ENCODE measurements at regions not wholly inside any gene's neighbourhood (a gene's known extent, or its start where the extent isn't known, plus 50 kb on each side); places are given as distances from the start of the nearest gene placed in this dataset.
"Not testable (repeated sequence)": the region's sequence is repeated elsewhere in the genome, so short reads cannot be mapped to it uniquely, and the experiment has no call there.

DNA sequence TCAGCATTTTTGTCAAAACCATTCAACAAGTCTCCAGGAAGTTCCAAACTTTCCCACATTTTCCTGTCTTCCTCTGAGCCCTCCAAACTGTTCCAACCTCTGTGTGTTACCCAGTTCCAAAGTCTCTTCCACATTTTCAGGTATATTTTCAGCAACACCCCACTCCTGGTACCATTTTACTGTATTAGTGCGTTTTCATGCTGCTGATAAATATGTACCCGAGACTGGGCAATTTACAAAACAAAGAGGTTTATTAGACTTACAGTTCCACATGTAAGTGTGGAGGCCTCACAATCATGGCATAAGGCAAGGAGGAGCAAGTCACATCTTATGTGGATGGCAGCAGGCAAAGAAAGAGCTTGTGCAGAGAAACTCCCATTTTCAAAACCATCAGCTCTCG lies 315.9 kb upstream of the ESRRG start:
- not testable (repeated sequence) for DNase-seq (ENCODE audit: low spot score)

GRCh38 chr1:217036757-217037156 lies 313.5 kb upstream of the ESRRG start:
- no peak for DNase-seq (ENCODE audit: low spot score)

- DNase-seq (ENCODE audit: low spot score): no peak
Measured at GRCh38 chr1:217032715-217033367, 309.6 kb upstream of the ESRRG start.

- DNase-seq (ENCODE audit: low spot score): no peak
Measured at GRCh38 chr1:217029281-217030157, 306.3 kb upstream of the ESRRG start.

DNA sequence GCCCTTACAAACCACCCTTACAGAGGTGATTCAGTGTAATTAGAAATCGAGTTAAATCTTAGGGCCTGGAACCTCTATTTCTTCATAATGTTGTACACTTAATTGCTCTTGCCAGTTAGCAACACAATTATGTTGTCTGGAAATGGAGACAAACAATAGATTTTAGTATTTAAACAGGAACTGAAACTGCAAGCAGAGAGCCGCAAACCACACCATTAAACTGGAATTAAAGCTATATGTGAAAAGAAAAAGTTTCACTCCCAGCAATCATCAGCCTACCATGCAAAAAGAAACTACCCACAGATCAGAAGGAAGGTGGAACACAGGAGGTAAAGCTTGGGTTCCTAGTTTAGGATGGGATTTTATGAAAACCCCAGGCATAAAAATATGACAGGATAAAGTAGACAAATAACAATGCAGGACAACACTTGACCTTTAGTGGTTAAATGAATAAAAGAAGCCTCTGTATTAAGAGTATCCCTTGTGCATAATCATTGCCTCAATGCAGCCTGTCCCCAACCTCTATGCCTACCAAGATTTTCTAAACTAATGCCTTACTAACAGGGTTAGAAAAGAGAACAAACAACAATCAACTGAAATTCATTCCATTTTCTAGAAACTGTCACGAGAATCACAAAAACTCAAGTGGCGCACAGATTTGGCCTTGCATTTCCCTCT lies 304.3 kb upstream of the ESRRG start:
- no peak for DNase-seq (ENCODE audit: low spot score)

GRCh38 chr1:217026531-217026930 lies 303.3 kb upstream of the ESRRG start:
- no peak for DNase-seq (ENCODE audit: low spot score)

- DNase-seq (ENCODE audit: low spot score): no peak
Measured at GRCh38 chr1:217025381-217025780, 302.2 kb upstream of the ESRRG start.

DNA sequence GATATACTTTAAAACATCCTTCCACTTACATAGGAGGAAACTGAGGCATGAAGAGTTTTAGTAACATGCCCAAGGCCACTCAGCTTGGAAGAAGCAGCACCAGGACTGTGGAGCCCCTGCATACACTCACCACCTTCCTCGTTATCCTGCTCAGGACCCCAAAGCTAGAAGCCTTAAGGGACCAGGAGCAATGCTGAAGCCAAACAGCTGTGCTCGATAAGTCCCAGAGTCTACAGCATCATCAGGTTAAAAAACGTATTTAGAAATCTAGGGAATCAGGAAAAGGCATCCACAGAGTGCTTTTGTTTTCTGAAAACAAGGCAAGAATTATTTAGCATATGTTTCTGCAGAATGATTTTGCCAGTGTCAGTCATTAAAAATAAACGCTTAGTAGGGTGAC lies 301.7 kb upstream of the ESRRG start:
- DNase-seq (ENCODE audit: low spot score): no peak

GRCh38 chr1:217021956-217022355 lies 298.7 kb upstream of the ESRRG start:
- no peak for DNase-seq (ENCODE audit: low spot score)

DNA sequence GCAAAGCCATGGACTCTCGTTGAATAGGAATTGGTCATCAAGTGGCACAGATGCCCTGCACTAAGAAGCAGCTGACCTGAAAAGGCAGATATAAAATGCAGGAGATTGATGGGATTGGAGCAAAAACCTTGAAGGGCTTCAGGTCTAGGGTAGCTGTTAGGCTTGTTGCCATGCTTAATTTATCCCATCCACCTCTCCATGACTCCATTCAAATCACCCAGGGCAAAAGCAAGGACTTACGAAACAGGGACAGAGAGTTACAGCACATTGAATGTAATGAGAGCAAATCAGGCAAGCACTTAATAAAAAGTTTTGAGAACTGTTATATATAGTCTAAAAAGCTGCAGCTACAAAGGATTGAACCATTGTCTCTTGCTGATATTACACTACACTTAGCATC lies 298.2 kb upstream of the ESRRG start:
- DNase-seq (ENCODE audit: low spot score): no peak

DNA sequence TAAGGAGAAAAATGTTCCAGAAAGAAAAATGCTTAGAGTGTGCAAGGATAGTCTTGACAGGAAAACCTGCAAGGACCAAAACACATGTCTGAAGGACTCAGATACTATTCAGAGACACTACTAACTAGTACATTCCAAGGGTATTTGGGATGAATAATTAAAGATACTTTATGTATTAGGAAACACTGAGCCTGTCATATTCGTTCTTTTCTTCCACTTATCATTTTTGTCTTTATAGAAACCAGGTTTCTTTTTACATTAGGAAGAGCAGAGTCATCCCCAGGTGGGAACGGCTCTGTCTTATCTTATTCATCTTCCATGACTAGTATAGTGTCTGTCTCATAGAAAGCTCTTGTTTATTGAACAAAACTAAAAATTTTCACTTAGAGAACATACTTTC lies 296.2 kb upstream of the ESRRG start:
- DNase-seq (ENCODE audit: low spot score): no peak

- DNase-seq (ENCODE audit: low spot score): no peak
Measured at GRCh38 chr1:217018648-217019047, 295.4 kb upstream of the ESRRG start.

DNA sequence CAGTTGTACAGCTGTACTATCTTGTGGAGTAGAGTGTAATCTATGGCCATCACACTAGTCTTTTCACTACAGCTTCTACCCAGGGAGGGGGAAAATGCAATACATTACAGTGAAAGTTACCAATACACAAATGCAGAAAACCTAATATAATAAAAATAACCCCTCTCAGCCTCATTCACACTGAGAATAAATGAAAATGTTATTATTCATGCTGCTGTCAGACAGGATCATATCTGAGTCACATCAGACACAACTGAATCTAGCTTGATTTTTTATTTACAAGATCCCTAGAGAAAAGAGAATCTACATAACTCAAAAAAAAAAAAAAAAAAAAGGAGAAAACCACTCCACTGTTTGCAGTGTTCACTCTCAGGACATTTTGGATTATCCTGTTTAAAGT lies 293.9 kb upstream of the ESRRG start:
- DNase-seq (ENCODE audit: low spot score): no peak

DNA sequence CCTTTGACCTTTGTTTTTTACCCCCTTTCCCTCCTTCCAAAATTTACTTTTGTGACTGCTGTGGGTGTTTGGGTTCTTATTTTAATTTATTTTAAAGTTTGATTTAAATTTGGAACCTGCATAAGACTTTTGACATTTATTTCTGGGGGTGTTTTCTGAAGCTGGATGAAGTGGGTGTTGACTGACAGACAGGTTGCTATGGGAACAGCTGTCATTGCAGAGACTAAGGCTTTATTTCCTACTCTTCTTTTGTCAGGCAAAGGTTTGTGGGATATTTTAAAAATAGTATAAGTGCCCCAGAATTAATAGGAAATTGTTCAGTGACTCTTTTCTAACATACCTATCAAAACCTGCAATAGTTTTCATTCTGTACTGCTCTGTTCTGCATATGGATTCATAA lies 290.8 kb upstream of the ESRRG start:
- DNase-seq (ENCODE audit: low spot score): no peak

DNA sequence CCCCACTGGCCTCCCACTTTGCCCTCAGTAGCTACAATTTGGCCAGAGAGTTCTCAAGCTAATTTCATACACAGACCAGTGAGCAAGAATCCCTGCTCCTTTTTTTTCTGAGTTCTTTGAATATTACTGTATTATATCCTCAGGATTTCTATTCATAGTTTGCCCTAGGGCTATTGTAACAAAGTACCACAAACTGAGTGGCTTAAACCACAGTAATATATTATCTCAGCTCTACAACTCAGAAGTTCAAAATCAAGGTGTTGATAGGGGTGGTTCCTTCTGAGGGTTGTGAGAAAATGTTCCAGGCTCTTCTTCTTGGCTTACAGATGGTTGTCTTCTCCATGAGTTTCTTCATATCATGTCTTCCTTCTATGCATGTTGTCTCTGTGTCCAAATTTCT lies 289.4 kb upstream of the ESRRG start:
- no peak for DNase-seq (ENCODE audit: low spot score)

GRCh38 chr1:217011097-217011496 lies 287.9 kb upstream of the ESRRG start:
- no peak for DNase-seq (ENCODE audit: low spot score)

DNA sequence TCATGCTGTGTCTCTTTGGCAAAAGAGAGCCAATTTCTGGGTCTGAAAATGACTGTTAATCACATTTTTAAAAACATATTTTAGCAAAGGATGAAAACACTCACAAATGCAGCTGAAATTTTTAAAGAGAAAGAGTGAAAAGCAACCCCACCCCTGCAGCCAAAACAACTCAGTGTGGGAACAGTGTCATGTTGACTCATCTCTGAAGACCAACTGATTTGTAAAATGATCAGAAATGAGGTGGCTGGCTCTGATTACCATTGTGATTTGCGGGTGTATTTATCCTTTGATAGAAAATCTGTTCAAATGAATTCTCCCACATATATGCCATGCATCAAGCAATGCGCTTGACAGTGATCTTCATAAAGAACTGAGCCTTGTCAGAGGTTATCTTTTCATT lies 287.0 kb upstream of the ESRRG start:
- DNase-seq (ENCODE audit: low spot score): no peak

DNA sequence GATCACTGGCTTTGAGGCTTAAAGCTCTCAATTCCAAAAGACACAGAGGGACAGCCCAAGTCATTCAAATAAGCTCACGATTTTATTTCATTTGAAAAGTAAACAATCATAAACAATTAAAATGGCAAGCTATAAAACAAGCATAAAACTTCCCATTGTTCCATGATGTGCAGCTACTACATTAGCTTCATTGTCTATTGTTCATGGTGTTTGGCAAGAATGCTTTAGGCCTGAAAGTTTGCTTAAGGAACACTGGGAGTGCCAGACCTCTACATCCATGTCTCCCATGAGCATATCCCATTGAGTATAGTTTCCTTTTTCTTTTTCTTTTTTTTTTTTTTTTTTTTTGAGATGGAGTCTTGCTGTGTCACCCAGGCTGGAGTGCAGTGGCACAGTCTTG lies 286.1 kb upstream of the ESRRG start:
- peak; percentile 87 for DNase-seq (ENCODE audit: low spot score)

GRCh38 chr1:217004776-217005436 lies 281.7 kb upstream of the ESRRG start:
- no peak for DNase-seq (ENCODE audit: low spot score)

- no peak for DNase-seq (ENCODE audit: low spot score)
Measured at GRCh38 chr1:217003355-217003754, 280.1 kb upstream of the ESRRG start.

DNA sequence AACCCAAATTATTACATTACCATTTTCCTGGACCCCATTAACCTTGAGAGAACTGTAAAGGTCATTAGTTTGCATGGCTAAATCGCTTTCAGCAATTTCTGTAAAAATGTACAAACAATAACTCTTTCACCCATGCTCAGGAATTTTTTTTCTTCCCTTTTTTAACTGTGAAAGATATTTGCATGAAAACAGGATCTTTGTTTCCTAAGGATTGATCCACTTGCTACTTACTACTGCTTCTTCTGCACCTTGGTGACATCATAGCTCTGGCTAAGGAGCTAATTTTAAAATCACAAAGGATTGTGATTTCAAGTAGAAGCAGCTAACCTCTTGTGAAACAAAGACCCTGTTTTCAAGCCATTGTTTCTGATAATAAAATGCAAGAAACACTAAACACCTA lies 274.6 kb upstream of the ESRRG start:
- DNase-seq (ENCODE audit: low spot score): no peak

- no peak for DNase-seq (ENCODE audit: low spot score)
Measured at GRCh38 chr1:216997069-216997468, 273.8 kb upstream of the ESRRG start.

GRCh38 chr1:216984536-216984935 lies 261.3 kb upstream of the ESRRG start:
- DNase-seq (ENCODE audit: low spot score): no peak

Measured in globus pallidus (tissue), 1 donor.